Activated CD8-positive, alpha-beta T cell treated with anti-CD3 and anti-CD28 coated beads, Interleukin-2, amount 10 ng/mL, durations not matched to agents 7 days and 5 days (primary cell): ENCODE measurements at regions not wholly inside any gene's neighbourhood (a gene's known extent, or its start where the extent isn't known, plus 50 kb on each side); places are given as distances from the start of the nearest gene placed in this dataset.
"Not testable (repeated sequence)": the region's sequence is repeated elsewhere in the genome, so short reads cannot be mapped to it uniquely, and the experiment has no call there.

Experiments
- ATAC-seq: fragments of 150-1000 bp; cut with Tn5 transposase; one replicate; pipeline ENCODE4 v1.10.0; 2021; ENCODE audit warnings: moderate library complexity
- CTCF ChIA-PET: fragments of 350-600 bp; sonication (Branson Sonifier 250); formaldehyde crosslinking; loops from one replicate; lab custom pipeline; 2021; ENCODE audit warnings: antibody characterized with exemption; lab: Charles Lee
- POLR2A ChIA-PET: fragments of 350-600 bp; sonication (Branson Sonifier 250); formaldehyde crosslinking; loops from one replicate; lab custom pipeline; 2021; ENCODE audit warnings: antibody characterized with exemption; lab: Charles Lee
- DNase-seq: peaks from one replicate; pipeline ENCODE4 v3.0.0-alpha.2; 2020
- H3K27ac Mint-ChIP-seq: one replicate; pipeline ENCODE4 v1.8.0; 2021; ENCODE audit warnings: mild to moderate bottlenecking, mixed read lengths
- H3K27me3 Mint-ChIP-seq: one replicate; pipeline ENCODE4 v1.8.0; 2021; ENCODE audit warnings: low read depth, mixed read lengths
- H3K36me3 Mint-ChIP-seq: one replicate; pipeline ENCODE4 v1.8.0; 2021; ENCODE audit warnings: low read depth, mixed read lengths
- H3K4me1 Mint-ChIP-seq: one replicate; pipeline ENCODE4 v1.8.0; 2021; ENCODE audit warnings: low read depth, mixed read lengths
- H3K4me3 Mint-ChIP-seq: one replicate; pipeline ENCODE4 v1.8.0; 2021; ENCODE audit warnings: mild to moderate bottlenecking, mixed read lengths
- H3K9me3 Mint-ChIP-seq: one replicate; pipeline ENCODE4 v1.8.0; 2022; ENCODE audit warnings: mixed read lengths; ENCODE audit not compliant: insufficient read depth

DNA sequence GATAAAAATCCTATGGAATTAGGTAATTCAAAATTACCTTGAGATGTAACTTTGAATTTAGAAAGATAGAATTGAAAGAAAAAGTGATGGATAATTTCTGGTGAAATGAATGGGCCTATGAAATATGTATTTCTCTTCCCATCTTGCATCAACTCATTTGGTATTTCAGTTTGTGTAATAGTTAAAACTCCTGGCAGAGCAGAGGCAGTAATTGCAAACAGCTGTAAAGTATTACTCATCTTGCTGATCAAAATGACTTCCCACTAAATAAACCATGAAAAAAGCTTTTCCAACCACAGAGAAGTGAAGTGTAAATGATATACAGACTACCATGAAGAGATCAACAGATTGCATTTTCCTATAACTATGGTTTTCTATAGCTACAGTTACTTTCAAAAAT, 471.0 kb downstream of the TUBA3C start:
- CTCF ChIA-PET, H3K27ac Mint-ChIP-seq, H3K4me3 Mint-ChIP-seq, ATAC-seq, H3K27me3 Mint-ChIP-seq, H3K36me3 Mint-ChIP-seq, H3K4me1 Mint-ChIP-seq, DNase-seq, POLR2A ChIA-PET: not testable (repeated sequence)
- H3K9me3 Mint-ChIP-seq = peaks cover 15% of the 10 kb centered on the region

DNA sequence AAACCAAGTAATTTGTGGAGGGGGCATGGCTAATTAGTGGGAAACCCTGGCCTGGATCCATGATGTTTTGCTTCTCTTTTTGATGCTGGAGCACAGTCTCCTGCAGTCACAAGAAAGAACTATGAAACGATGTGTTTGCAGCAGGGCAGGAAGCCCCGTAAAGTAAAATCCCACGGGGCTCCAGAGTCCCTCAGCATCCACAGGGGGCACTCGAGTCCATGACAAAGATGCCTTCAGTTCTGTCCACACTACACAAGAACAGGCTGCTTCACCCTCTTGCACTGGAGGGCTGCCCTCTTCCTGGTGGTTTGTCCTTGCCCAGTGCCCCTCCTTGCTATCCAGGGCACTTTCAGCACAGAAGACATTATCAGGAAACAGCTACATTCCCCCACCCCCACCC, 475.1 kb downstream of the TUBA3C start:
- H3K4me1 Mint-ChIP-seq, H3K27ac Mint-ChIP-seq, H3K4me3 Mint-ChIP-seq, DNase-seq, ATAC-seq, CTCF ChIA-PET, H3K36me3 Mint-ChIP-seq, POLR2A ChIA-PET, H3K27me3 Mint-ChIP-seq: not testable (repeated sequence)
- peaks cover 10% of the 10 kb centered on the region for H3K9me3 Mint-ChIP-seq

DNA sequence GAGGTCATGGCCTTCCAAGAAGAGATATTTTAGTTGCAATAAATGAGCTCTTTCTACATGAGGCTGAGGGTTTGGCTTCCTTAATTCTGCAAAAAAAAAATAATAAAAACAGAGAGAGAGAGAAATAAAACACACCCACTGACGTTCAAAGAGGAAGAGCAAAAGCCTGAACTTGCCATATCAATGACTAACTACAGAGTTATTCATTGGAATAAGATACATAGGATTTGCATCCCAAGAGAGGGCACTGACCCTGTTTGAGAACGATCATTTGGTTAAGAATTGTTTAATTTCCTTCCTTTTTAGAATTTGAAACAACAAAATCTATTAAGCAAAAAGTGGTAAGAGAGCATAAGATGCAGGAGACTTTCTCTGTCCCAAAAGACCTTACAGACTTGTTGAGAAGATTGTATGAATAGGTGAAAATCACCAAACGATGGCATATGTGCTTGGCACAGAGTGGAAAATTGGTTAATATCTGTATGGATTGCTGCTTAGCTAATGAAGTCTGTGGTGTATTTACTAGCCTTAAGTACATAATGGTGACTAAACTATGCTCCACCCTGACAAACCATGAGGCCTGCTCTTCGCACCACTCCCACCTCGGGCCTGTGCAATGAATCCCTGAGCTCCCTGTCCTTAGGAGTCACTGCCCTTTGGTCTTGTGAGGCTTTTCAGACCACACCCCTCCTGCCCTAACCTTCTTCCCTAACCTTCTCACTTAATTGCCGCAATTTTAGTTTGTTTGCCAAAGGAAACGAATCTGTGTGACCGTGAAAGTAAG, 479.0 kb downstream of the TUBA3C start:
- H3K27me3 Mint-ChIP-seq, CTCF ChIA-PET, H3K4me3 Mint-ChIP-seq, DNase-seq, H3K27ac Mint-ChIP-seq, H3K4me1 Mint-ChIP-seq, H3K36me3 Mint-ChIP-seq, POLR2A ChIA-PET, ATAC-seq, H3K9me3 Mint-ChIP-seq: not testable (repeated sequence)

DNA sequence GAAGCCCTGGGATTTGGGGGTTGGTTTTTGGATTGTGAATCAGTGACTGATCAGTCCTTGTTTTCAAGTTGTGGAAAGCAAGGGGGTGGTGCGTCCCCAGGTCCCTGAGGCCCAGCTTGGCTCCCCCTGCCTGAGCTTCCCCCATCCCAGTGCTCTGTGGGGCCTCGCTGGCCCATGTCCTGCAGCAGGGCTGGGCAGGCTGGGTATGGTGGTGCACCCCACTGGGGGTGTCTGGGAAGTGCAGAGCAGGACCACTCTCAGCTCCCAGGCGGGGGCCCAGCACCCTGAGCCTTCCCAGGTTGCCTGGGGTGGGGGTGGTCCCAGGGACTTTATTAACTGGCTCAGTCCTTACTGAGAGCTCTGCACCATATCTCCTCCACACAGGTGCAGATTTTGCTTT, 483.3 kb downstream of the TUBA3C start:
- POLR2A ChIA-PET, DNase-seq, ATAC-seq, H3K4me1 Mint-ChIP-seq, CTCF ChIA-PET, H3K27me3 Mint-ChIP-seq, H3K36me3 Mint-ChIP-seq, H3K4me3 Mint-ChIP-seq, H3K9me3 Mint-ChIP-seq, H3K27ac Mint-ChIP-seq: not testable (repeated sequence)

DNA sequence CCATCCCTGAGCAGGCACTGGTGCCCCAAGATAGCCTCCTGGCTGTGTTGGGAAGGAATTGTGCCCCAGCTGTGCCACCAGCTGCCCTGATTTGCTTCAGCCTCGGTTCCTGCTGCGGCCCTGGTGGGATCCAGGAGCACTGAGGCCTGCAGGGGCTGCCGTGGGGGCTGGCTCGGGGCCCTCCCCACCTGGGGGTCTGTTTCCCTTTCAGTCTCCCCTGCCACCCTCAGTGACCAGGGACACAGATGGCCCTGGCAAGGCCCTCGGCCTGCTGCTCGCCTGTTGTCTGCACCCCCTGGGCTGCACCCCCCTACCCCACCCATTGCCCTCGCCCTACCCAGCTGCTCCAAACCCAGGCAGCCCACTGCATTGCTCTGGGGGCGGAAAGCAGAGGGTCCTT, 483.8 kb downstream of the TUBA3C start:
- ATAC-seq, H3K36me3 Mint-ChIP-seq, H3K27me3 Mint-ChIP-seq, H3K27ac Mint-ChIP-seq, H3K4me3 Mint-ChIP-seq, CTCF ChIA-PET, DNase-seq, POLR2A ChIA-PET, H3K9me3 Mint-ChIP-seq, H3K4me1 Mint-ChIP-seq: not testable (repeated sequence)

DNA sequence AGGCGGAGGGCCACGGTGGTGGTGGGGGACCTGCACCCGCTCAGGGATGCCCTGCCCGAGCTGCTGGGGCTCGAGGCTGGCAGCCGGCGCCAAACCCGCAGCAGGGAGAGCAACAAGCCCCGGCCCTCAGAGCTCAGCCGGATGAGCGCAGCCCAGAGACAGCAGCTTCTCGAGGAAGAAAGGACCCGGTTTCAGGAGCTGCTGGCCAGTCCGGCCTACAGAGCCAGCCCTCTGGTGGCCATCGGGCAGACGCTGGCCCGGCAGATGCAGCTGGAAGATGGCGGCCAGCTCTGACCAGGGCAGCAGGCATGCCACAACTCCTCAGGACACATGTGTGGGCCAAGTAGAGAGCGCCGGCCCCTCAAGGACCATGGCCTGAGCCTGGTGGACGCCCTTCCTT, 484.4 kb downstream of the TUBA3C start:
- CTCF ChIA-PET, H3K9me3 Mint-ChIP-seq, H3K4me1 Mint-ChIP-seq, H3K4me3 Mint-ChIP-seq, H3K36me3 Mint-ChIP-seq, POLR2A ChIA-PET, DNase-seq, ATAC-seq, H3K27me3 Mint-ChIP-seq, H3K27ac Mint-ChIP-seq: not testable (repeated sequence)

DNA sequence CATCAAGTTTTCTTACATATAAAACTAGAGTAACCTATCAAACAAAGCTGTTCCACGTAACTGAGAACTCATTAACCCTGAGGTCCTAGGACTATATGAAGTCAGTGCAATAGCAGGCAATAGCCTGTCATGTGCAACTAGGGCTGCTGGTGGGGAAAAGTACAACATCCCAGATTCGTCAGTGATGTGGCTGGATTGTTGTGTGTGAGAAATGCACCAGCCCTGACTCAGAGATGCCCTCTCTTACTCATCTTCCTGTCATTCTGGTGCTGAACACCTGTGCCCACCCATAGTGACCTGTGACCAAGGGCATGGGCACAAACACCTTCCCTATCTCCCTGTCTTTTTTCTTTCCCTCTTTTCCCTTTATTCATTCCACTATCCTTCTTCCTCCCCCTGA, 504.2 kb downstream of the TUBA3C start:
- CTCF ChIA-PET, H3K4me3 Mint-ChIP-seq, POLR2A ChIA-PET, H3K9me3 Mint-ChIP-seq, H3K27me3 Mint-ChIP-seq, DNase-seq, H3K4me1 Mint-ChIP-seq, H3K36me3 Mint-ChIP-seq, H3K27ac Mint-ChIP-seq, ATAC-seq: not testable (repeated sequence)

DNA sequence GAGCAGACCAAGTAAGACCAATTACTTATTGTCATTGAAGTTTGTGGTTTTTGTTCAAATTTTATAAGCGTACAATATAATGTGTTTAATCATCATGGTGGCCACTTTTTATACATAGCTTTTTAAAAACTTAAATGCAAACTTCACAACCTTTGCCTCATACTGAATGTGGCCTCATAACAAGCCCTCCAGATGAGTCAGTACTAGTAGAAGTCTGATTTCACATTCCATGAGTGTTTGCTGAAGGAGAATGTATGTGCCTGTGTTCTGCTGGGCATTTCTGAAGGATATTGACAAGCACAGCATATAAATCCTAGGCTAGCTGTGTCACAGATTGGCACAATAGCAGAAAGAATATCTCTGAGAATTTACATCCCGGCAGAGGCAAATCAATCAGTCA, 506.4 kb downstream of the TUBA3C start:
- H3K27ac Mint-ChIP-seq, H3K27me3 Mint-ChIP-seq, ATAC-seq, H3K4me3 Mint-ChIP-seq, CTCF ChIA-PET, H3K9me3 Mint-ChIP-seq, DNase-seq, H3K4me1 Mint-ChIP-seq, H3K36me3 Mint-ChIP-seq, POLR2A ChIA-PET: not testable (repeated sequence)

DNA sequence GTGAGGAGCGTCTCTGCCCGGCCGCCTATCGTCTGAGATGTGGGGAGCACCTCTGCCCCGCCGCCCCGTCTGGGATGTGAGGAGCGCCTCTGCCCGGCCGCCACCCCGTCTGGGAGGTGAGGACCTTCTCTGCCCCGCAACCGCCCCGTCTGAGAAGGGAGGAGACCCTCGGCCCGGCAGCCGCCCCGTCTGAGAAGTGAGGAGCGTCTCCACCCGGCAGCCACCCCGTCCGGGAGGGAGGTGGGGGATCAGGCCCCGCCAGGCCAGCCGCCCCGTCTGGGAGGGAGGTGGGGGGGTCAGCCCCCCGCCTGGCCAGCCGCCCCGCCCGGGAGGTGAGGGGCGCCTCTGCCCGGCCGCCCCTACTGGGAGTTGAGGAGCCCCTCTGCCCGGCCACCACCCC, 507.8 kb downstream of the TUBA3C start:
- ATAC-seq, H3K4me1 Mint-ChIP-seq, DNase-seq, H3K36me3 Mint-ChIP-seq, H3K4me3 Mint-ChIP-seq, CTCF ChIA-PET, H3K27me3 Mint-ChIP-seq, H3K27ac Mint-ChIP-seq, POLR2A ChIA-PET, H3K9me3 Mint-ChIP-seq: not testable (repeated sequence)

DNA sequence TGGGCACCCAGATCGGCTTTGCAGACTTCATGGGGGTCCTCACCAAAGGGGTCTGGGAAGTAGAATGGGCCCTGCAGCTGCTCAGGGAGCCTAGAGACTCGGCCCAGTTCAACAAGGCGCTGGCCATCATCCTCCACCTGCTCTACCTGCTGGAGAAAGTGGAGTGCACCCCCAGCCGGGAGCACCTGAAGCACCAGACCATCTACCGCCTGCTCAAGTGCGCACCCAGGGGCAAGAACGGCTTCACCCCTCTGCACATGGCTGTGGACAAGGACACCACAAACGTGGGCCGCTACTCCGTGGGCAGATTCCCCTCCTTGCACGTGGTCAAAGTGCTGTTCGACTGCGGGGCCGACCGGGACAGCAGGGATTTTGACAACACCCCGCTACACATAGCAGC, 515.0 kb downstream of the TUBA3C start:
- DNase-seq, H3K4me3 Mint-ChIP-seq, H3K36me3 Mint-ChIP-seq, H3K4me1 Mint-ChIP-seq, H3K9me3 Mint-ChIP-seq, POLR2A ChIA-PET, ATAC-seq, CTCF ChIA-PET, H3K27ac Mint-ChIP-seq, H3K27me3 Mint-ChIP-seq: not testable (repeated sequence)

DNA sequence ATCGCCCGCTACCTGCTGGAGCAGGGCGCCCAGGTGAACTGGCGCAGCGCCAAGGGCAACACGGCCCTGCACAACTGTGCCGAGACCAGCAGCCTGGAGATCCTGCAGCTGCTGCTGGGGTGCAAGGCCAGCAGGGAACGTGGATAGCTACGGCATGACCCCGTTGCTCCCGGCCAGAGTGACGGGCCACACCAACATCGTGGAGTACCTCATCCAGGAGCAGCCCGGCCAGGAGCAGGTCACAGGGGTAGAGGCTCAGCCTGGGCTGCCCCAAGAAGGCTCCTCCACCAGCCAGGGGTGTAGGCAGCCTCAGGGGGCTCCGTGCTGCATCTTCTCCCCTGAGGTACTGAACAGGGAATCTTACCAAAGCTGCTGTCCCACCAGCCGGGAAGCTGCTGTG, 515.9 kb downstream of the TUBA3C start:
- CTCF ChIA-PET, H3K36me3 Mint-ChIP-seq, H3K4me3 Mint-ChIP-seq, H3K27me3 Mint-ChIP-seq, H3K27ac Mint-ChIP-seq, ATAC-seq, H3K4me1 Mint-ChIP-seq, POLR2A ChIA-PET, DNase-seq, H3K9me3 Mint-ChIP-seq: not testable (repeated sequence)

DNA sequence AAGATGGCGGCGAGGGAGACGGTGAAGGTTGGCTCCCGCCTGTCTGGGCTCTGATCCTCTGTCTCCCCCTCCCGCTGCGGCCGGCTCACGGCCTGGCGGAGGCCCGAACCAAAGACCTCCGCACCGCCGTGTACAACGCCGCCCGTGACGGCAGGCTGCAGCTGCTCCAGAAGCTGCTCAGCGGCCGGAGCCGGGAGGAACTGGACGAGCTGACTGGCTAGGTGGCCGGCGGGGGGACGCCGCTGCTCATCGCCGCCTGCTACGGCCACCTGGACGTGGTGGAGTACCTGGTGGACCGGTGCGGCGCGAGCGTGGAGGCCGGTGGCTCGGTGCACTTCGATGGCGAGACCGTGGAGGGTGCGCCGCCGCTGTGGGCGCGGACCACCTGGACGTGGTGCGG, 516.5 kb downstream of the TUBA3C start:
- H3K36me3 Mint-ChIP-seq, H3K4me1 Mint-ChIP-seq, H3K4me3 Mint-ChIP-seq, H3K27me3 Mint-ChIP-seq, H3K9me3 Mint-ChIP-seq, DNase-seq, CTCF ChIA-PET, POLR2A ChIA-PET, ATAC-seq, H3K27ac Mint-ChIP-seq: not testable (repeated sequence)

DNA sequence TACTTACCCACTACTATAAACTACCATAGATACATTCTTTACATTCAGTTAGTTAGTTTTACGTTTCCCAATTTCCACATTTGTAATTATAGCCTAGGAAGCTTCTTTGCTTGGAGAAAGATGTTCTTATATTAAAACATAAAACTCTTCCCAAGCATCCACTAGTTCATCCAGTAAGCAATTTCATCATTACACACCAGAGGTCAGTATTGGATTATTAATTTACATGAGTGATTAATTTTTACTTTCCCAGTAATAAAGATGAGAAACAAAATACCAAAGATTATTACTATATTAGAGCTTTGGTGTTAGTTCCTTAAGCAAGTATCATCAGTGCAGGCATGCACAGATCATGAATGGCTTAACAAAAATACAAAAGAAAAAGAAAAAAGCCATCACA, 518.4 kb downstream of the TUBA3C start:
- POLR2A ChIA-PET, ATAC-seq, DNase-seq, H3K27me3 Mint-ChIP-seq, H3K27ac Mint-ChIP-seq, H3K4me1 Mint-ChIP-seq, H3K9me3 Mint-ChIP-seq, CTCF ChIA-PET, H3K36me3 Mint-ChIP-seq, H3K4me3 Mint-ChIP-seq: not testable (repeated sequence)
